Endothelial cell of umbilical vein (primary cell): ENCODE measurements at regions not wholly inside any gene's neighbourhood (a gene's known extent, or its start where the extent isn't known, plus 50 kb on each side); places are given as distances from the start of the nearest gene placed in this dataset.
"Not testable (repeated sequence)": the region's sequence is repeated elsewhere in the genome, so short reads cannot be mapped to it uniquely, and the experiment has no call there.

Source experiments
- CTCF ChIP-seq, 2 donors: IDR thresholded peaks; 1 replicate in 1 of 2; 2 replicates in 1 of 2; pipeline ENCODE4 v1.5.1; 2011; ENCODE audit warnings: low read length in 2 of 2, mild to moderate bottlenecking in 2 of 2, moderate library complexity in 2 of 2, control low read depth in 1 of 2, inconsistent platforms in 1 of 2, low read depth in 1 of 2; ENCODE audit not compliant: insufficient read depth in 1 of 2; ENCODE audit errors: extremely low read depth in 1 of 2
- EZH2 ChIP-seq: IDR thresholded peaks from 2 replicates; pipeline ENCODE4 v1.6.1; 2012; ENCODE audit warnings: borderline replicate concordance, low read depth, mild to moderate bottlenecking, moderate library complexity, low read length, inconsistent platforms; ENCODE audit not compliant: severe bottlenecking
- FOS ChIP-seq: IDR thresholded peaks from 2 replicates; pipeline ENCODE4 v1.6.1; 2011; ENCODE audit warnings: mild to moderate bottlenecking, low read length, moderate library complexity, borderline replicate concordance; ENCODE audit not compliant: insufficient read depth
- GATA2 ChIP-seq: IDR thresholded peaks from 2 replicates; pipeline ENCODE4 v1.7.0; 2011; ENCODE audit warnings: low read depth, mild to moderate bottlenecking, moderate library complexity, mixed read lengths, low read length; ENCODE audit not compliant: insufficient read length, insufficient read depth
- JUN ChIP-seq: IDR thresholded peaks from 2 replicates; pipeline ENCODE4 v1.6.1; 2011; ENCODE audit warnings: borderline replicate concordance, low read depth; ENCODE audit not compliant: insufficient read length, insufficient read depth
- MAX ChIP-seq: IDR thresholded peaks from 2 replicates; pipeline ENCODE4 v1.6.1; 2011; ENCODE audit not compliant: insufficient read depth, insufficient read length
- MYC ChIP-seq: IDR thresholded peaks from one replicate; pipeline ENCODE4 v1.6.1; 2011; ENCODE audit warnings: mild to moderate bottlenecking, low read depth, low read length
- POLR2A ChIP-seq: IDR thresholded peaks from 2 replicates; pipeline ENCODE4 v1.6.1; 2012; ENCODE audit warnings: low read depth, mild to moderate bottlenecking, control low read depth, low read length
- POLR2AphosphoS5 ChIP-seq: IDR thresholded peaks from 2 replicates; pipeline ENCODE4 v1.6.1; 2012; ENCODE audit warnings: low read depth, mild to moderate bottlenecking, control low read depth, low read length, moderate library complexity; ENCODE audit not compliant: insufficient read depth

- TF ChIP-seq POLR2AphosphoS5; CTCF (IDR thresholded peaks at IDR 0.05; ENCODE audit: extremely low read depth in 1 of 2, insufficient read depth in 1 of 2, low read depth in 1 of 2, low read length in 2 of 2); EZH2; FOS; MYC; POLR2A; MAX; GATA2; JUN: not testable (repeated sequence)
Observed at GRCh38 chr1:24268555-24268954, 50.6 kb upstream of the GRHL3 start.
